HG03457 (cell line): ENCODE measurements at regions not wholly inside any gene's neighbourhood (a gene's known extent, or its start where the extent isn't known, plus 50 kb on each side); places are given as distances from the start of the nearest gene placed in this dataset.
A peak's percentile ranks its signal among the peaks of the same experiment; 100 is the strongest.
"Not testable (repeated sequence)": the region's sequence is repeated elsewhere in the genome, so short reads cannot be mapped to it uniquely, and the experiment has no call there.

Experiments
- ATAC-seq: cut with Tn5 transposase; IDR thresholded peaks from one replicate; pipeline ENCODE4 v1.9.1; 2021; ENCODE audit warnings: moderate number of reproducible peaks; ENCODE audit not compliant: unreplicated experiment

GRCh38 chr1:104135036-104135435, 385.3 kb downstream of the AMY1C start:
- ATAC-seq, result not testable (repeated sequence)

DNA sequence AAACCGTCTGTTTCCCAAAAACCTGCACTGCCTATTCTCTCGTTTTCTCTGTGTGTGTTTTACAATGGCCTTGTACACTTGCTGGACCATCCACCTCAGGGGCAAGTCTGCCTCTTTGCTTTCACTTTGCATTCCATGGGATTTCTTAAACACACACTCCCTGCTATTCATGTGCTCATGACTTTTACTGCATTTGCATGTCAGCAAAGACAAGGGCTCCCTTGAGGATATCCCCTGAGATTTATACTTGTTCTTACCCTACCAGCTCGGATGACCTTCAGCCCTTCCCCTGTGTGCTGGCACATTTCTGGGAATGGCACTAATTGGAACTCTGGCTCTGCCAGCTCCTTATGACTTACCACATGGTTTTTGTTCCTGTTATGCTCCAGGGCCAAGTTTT, 386.9 kb downstream of the AMY1C start:
- ATAC-seq, result no peak

GRCh38 chr1:104156738-104157137, 407.0 kb downstream of the AMY1C start:
- ATAC-seq, result no peak

DNA sequence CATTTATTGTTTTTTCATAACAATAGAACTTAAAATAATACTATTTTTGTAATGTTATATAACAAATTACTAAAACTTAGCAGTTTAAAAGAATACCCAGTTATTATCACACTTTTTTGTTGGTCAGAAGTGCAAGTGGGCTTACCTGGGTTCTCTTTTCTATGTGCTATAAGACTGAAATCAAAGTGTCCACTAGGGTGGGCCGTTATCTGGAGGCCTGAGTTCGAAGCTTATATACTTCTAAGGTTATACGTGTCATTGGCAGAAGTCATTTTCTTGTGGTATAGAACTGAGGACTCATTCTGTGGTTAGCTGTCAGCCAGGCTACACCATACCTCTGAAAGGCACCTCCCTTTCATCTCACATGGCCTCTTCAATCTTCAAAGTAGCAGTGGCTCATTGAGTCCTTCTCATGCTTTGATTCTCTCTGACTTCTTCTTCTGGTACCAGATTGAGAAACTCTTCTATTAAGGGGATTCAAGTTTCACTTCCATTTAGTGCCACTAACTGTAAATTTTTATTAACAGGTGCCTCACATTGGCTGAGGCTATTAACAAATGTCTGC, 414.3 kb downstream of the AMY1C start:
- no peak for ATAC-seq

- no peak for ATAC-seq
Observed at GRCh38 chr1:104172243-104172681, 422.6 kb downstream of the AMY1C start.

DNA sequence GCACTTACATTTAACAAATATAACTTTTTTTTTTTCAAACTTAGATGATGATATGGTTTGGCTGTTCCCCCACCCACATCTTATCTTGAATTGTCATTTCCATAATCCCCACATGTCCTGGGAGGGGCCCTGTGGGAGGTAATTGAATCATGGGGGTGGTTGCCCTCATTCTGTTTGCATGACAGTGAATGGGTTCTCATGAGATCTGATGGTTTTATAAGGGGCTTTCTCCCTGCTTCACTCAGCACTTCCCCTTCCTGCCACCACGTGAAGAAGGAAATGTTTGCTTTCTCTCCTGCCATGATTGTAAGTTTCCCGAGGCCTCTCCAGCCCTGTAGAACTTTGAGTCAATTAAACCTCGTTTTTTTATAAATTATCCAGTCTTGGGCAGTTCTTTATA, 432.6 kb downstream of the AMY1C start:
- ATAC-seq, result no peak

- no peak for ATAC-seq
Observed at GRCh38 chr1:104189207-104189606, 439.5 kb downstream of the AMY1C start.

DNA sequence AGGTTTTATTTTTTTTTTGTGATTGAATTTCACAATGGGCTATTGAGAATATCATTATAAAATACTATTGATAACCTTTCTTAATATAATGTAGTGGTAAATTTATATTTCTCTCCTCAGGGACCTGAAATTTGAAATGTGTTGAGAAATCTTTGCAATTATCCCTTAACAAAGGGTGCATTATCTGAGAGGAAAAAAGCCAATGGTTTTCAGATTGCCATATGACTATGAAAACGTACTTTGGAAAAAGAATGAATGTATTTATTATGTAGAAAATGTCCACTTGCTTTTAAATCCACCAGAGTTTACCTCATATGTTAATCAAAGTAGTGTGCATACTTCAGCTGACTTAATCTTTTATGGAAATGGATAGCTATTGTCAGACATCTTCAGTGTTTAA, 441.1 kb downstream of the AMY1C start:
- ATAC-seq, result no peak

DNA sequence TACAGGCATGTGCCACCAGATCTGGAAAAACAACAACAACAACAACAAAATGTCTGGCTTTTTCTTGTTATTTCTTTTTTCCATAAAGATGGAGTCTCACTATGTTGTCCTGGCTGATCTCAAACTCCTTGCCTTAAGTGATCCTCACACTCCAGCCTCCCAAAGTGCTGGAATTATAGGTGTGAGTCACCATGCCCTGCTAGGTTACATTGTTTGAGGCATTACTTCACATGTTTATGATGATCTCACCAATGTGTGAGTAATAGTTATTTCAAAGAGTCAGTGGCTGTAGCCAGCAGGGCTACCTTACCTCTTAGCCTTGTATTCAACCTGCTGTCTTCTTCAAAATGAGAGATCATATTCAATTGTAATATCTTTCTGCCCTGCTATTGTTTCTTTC, 445.7 kb downstream of the AMY1C start:
- ATAC-seq, result no peak

DNA sequence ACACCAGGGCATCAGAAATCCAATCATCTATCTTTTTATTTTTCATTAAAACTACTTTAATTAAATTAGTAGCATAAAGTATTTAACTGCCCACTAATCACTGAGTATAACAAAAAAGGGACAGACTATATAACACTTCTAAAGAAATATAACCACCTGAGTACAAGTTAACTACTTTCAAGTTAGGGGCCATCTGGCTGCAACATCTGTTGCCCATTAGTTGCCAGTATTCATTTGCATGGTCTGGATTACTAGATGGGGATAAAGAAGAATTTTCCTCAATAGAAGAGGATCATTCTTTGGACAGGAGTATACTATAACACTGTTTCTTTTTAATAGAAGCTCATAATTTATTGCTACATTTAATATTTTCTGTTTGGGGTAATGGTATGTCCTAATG, 446.4 kb downstream of the AMY1C start:
- ATAC-seq, result no peak

- ATAC-seq, result no peak
Observed at GRCh38 chr1:104197516-104197915, 447.8 kb downstream of the AMY1C start.

DNA sequence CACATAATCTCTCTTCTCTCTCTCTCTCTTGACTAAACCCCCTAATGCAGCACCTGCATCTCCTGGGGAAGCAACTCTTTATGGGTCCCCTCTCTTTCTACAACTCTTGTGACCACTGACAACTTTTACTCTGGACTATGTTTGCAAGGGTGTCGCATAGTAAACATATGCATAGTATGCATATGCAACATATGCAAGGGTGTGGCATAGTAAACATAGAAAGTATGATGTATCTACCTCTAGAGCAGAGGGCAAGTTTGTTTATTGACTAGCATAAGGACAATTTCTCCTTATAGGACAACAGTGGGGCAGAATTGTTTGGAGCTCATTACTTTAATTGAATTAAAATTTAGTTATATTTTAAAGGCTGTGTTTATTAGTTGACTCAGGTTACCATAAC, 462.5 kb downstream of the AMY1C start:
- ATAC-seq, result no peak

GRCh38 chr1:104217395-104217986, 467.8 kb downstream of the AMY1C start:
- ATAC-seq, result not testable (repeated sequence)

DNA sequence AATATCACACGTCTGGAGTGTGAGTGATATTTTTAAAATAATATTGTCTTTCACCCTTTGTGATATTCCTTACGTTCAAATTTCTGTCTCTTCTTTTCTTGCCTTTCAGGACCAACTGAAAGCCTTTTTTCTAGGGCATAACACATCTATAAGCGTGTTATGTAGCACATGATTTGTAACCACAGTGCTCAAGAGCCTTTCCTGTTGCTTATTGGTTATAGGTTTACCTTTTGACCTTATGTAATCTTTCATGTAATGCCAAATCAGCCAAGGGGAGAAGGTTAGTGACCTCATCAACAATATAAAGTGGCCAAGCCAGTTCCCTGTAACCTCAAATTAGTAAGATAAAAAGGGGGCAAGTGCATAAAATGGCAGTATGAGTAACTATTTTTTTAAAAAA, 480.2 kb downstream of the AMY1C start:
- ATAC-seq, result no peak

DNA sequence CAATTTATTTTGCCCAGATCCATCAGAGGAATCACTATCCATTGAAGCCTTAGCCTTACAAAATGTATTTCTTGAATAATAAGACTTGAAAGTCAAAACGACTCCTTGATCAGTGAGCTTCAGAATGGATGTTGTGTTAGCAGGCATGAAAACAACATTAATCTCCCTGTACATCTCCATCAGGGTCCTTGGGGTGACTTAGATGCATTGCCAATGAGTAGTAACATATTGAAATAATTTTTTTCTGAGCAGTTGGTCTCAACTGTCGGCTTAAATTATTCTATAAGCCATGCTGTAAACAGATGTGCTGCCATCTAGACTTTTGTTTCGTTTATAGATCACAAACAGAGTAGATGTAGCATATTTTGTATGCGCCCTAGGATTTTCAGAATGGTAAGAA, 482.0 kb downstream of the AMY1C start:
- ATAC-seq, result no peak

DNA sequence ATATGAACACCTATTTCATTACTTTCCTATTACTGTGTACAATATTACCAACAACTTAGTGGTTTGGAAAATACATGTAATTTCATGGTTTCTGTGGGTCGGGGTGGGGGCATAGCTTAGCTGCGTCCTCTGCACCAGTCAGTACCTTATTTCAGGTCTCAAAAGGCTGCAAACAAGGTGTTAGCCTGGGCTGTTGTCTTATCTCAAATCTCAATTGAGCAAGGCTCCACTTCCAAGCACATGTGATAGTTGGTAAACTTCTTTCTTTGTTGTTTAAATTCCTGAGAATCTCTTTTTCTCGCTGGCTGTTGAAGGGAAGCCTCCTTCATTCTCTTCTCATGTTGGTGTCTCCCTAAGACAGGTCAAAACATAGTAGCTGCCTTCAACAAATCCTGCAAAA, 485.4 kb downstream of the AMY1C start:
- no peak for ATAC-seq

DNA sequence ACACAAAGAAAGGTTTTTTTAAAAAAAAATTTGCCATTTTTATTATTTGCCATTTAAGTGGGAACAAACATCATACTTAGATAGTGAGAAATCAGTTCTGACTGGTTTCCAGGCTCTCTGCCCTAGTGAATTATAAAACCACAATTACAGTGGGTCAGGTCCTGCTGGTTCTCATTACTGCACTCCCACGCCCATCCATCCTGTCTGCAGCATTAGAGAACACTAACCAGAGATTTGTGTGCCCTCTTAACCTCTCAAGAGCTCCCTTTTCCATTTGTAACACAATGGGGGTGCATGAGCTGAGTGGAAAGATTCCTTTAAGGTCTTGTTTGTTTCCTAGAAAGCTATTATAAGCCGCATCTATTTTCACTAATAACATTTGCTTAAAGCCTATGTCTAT, 489.3 kb downstream of the AMY1C start:
- ATAC-seq, result no peak

DNA sequence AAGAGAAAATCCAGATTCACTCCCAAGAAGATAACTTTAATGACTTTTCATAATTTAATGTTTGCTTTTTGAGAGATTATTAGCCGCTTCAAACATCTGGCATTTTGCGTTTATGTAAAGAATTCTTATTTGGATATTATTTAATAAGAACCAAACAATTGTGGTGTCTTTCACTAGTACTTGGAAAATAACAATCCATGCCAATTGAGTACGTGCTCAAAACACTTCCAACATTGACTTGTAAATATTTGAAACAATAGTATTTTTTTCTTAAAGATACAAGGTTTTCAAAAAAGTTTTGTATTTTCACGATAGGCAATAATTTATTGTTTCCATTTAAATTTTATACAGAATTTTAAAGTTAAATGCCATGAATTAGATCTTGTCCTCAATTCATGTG, 498.7 kb downstream of the AMY1C start:
- ATAC-seq, result no peak

DNA sequence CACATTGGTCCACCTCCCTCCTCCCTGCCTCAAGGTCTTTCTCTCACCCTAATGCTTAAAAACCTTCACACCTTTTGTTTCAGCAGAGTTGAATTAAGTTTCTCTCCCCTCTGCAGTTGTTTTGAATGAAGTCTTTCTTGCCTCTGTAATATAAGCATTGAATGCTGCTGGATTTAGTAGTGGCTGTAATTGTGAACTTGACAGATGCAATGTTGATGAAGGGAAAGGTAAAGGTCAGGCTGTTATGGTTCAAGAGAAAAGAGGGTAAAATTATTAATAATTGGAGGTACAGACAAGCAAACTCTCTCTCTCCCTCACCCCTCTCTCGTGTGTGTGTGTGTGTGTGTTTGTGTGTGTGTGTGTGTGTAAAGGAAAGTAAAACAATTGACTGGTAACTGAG, 509.8 kb downstream of the AMY1C start:
- no peak for ATAC-seq

DNA sequence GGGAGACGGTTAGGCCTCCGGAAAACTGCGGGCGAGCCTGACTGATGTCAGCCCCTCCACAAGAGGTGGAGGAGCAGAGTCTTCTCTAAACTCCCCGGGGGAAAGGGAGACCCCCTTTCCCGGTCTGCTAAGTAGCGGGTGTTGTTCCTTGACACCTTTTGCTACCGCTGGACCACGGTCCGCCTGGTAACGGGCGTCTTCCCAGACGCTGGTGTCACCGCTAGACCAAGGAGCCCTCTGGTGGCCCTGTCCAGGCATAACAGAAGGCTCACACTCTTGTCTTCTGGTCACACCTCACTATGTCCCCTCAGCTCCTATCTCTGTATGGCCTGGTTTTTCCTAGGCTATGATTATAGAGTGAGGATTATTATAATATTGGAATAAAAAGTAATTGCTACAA, 513.4 kb downstream of the AMY1C start:
- not testable (repeated sequence) for ATAC-seq

GRCh38 chr1:104264521-104264920, 514.8 kb downstream of the AMY1C start:
- no peak for ATAC-seq

- ATAC-seq, result no peak
Observed at GRCh38 chr1:104265163-104265562, 515.5 kb downstream of the AMY1C start.

- peak; percentile 85 for ATAC-seq
Observed at GRCh38 chr1:104266612-104267011, 516.9 kb downstream of the AMY1C start.
